K562 (cell line): ENCODE measurements at regions not wholly inside any gene's neighbourhood (a gene's known extent, or its start where the extent isn't known, plus 50 kb on each side); places are given as distances from the start of the nearest gene placed in this dataset.

Experiments
- ATAC-seq: fragments of 200-7000 bp; cut with Tn5 transposase; 3 replicates; pipeline ENCODE4 v1.9.1; 2020; ENCODE audit warnings: moderate library complexity
- BruUV-seq: library from RNA; stranded (reverse); fragments of 400-500 nt; replicated peaks from 2 replicates; lab custom pipeline; 2021; lab: Mats Ljungman, UMichigan
- CTCF ChIA-PET: fragments of 300-600 bp; formaldehyde crosslinking; extraction: SDS; loops from one replicate; lab custom pipeline; 2021; ENCODE audit warnings: low intra/inter-chr PET ratio; lab: Yijun Ruan, JAX
- POLR2A ChIA-PET: fragments of 300-600, 350-650 bp; sonication (Branson Sonifier 250); formaldehyde crosslinking; extraction: SDS; loops from one replicate; lab custom pipeline; 2021; ENCODE audit warnings: antibody characterized with exemption, inconsistent platforms; lab: Yijun Ruan, JAX
- DNase-seq, 4 experiments: peaks; one replicate each; pipeline versions ENCODE4 v3.0.0 to v3.0.0-alpha.2; 2011 to 2018; ENCODE audit warnings: low spot score in 3 of 4, mixed read lengths in 3 of 4; ENCODE audit errors: extremely low read depth in 1 of 4
- FAIRE-seq: peaks from 2 replicates; lab custom pipeline; 2011; peaks lifted over from hg19 to GRCh38; lab: Jason Lieb, UNC
- H2AFZ ChIP-seq: 2 replicates; pipeline ENCODE4 v1.6.0; 2011; ENCODE audit warnings: low read depth, low read length, control low read depth, inconsistent platforms
- H3K27ac ChIP-seq: fragments of 200-600 bp; 3 replicates; pipeline ENCODE4 v1.8.0; 2011; ENCODE audit warnings: low read depth, mild to moderate bottlenecking, control low read depth, inconsistent platforms, low read length, moderate library complexity, mixed read lengths; ENCODE audit errors: extremely low read depth
- H3K27me3 ChIP-seq, 2 experiments: fragments of 300-600 bp in 1 of 2; 2 replicates in 1 of 2; 3 replicates in 1 of 2; pipeline versions ENCODE4 v1.6.0 to v1.8.0; 2011; ENCODE audit warnings: inconsistent platforms in 2 of 2, low read length in 2 of 2, mild to moderate bottlenecking in 1 of 2, mixed read lengths in 1 of 2, moderate library complexity in 1 of 2; ENCODE audit not compliant: control insufficient read depth in 2 of 2, insufficient read depth in 2 of 2
- H3K36me3 ChIP-seq: fragments of 300-600 bp; 3 replicates; pipeline ENCODE4 v1.8.0; 2011; ENCODE audit warnings: mild to moderate bottlenecking, low read length, inconsistent platforms; ENCODE audit not compliant: control insufficient read depth, insufficient read depth
- H3K4me1 ChIP-seq, 2 experiments: fragments of 200-600 bp in 1 of 2; replicated peaks in 1 of 2; 2 replicates in 1 of 2; 3 replicates in 1 of 2; pipeline versions ENCODE4 v1.5.1 to v1.8.0; 2011; ENCODE audit warnings: inconsistent platforms in 2 of 2, low read length in 2 of 2, mild to moderate bottlenecking in 1 of 2, mixed read lengths in 1 of 2, moderate library complexity in 1 of 2; ENCODE audit not compliant: control insufficient read depth in 2 of 2, insufficient read depth in 2 of 2
- H3K4me2 ChIP-seq: 2 replicates; pipeline ENCODE4 v1.6.1; 2011; ENCODE audit warnings: low read length, control low read depth, inconsistent platforms, mixed read lengths; ENCODE audit not compliant: insufficient read depth
- H3K4me3 ChIP-seq: fragments of 200-600 bp; sonication (generic), shearing (Covaris generic); 2 replicates; pipeline ENCODE4 v1.5.1; 2016; ENCODE audit warnings: control low read depth, inconsistent platforms
- H3K79me2 ChIP-seq: fragments of 200-600 bp; 3 replicates; pipeline ENCODE4 v1.8.0; 2011; ENCODE audit warnings: low read length, inconsistent platforms; ENCODE audit not compliant: control insufficient read depth, insufficient read depth
- H3K9ac ChIP-seq, 2 experiments: 2 replicates each; pipeline versions ENCODE4 v1.6.0 to v1.6.1; 2011; ENCODE audit warnings: low read depth in 2 of 2, low read length in 2 of 2, control low read depth in 1 of 2, inconsistent platforms in 1 of 2, mild to moderate bottlenecking in 1 of 2, mixed read lengths in 1 of 2; ENCODE audit not compliant: insufficient read depth in 1 of 2
- H3K9me1 ChIP-seq: one replicate; pipeline ENCODE4 v1.6.0; 2011; ENCODE audit warnings: inconsistent platforms, mild to moderate bottlenecking, low read length, moderate library complexity; ENCODE audit not compliant: control insufficient read depth, insufficient read depth
- H3K9me3 ChIP-seq: replicated peaks from 2 replicates; pipeline ENCODE4 v1.5.1; 2011; ENCODE audit warnings: low read depth, low read length, inconsistent platforms; ENCODE audit not compliant: control insufficient read depth, insufficient read depth
- H4K20me1 ChIP-seq: replicated peaks from 2 replicates; pipeline ENCODE4 v1.6.1; 2011; ENCODE audit warnings: low read length, inconsistent platforms, mixed read lengths; ENCODE audit not compliant: control insufficient read depth, insufficient read depth
- ADNP ChIP-seq: fragments of 200-800 bp; sonication (Bioruptor generic); IDR thresholded peaks from 2 replicates; pipeline ENCODE4 v1.6.1; 2016; ENCODE audit warnings: missing genetic modification characterization, missing compliant biosample characterization
- BACH1 ChIP-seq: fragments of 200-800 bp; sonication (Bioruptor generic); IDR thresholded peaks from 2 replicates; pipeline ENCODE4 v1.6.1; 2016; ENCODE audit warnings: missing genetic modification characterization, missing compliant biosample characterization
- BCOR ChIP-seq: fragments of 450-650 bp; IDR thresholded peaks from 2 replicates; pipeline ENCODE4 v1.6.1; 2016
- BRD9 ChIP-seq: fragments of 450-650 bp; IDR thresholded peaks from 2 replicates; pipeline ENCODE4 v1.6.1; 2018; ENCODE audit warnings: low read depth; ENCODE audit not compliant: partially characterized antibody
- CBFA2T3 ChIP-seq: fragments of 450-650 bp; IDR thresholded peaks from 2 replicates; pipeline ENCODE4 v1.6.1; 2017
- CREB1 ChIP-seq, 2 experiments: sonication (generic) in 1 of 2; formaldehyde crosslinking in 1 of 2; IDR thresholded peaks; 2 replicates each; pipeline versions ENCODE4 v1.6.1 to v1.8.0; 2012 to 2022; ENCODE audit warnings: inconsistent platforms in 1 of 2, mild to moderate bottlenecking in 1 of 2, missing genetic modification reagents in 1 of 2, moderate library complexity in 1 of 2
- E2F6 ChIP-seq, 2 experiments: IDR thresholded peaks; 2 replicates each; pipeline ENCODE4 v1.6.1; 2011; ENCODE audit warnings: borderline replicate concordance in 1 of 2, control low read depth in 1 of 2, low read depth in 1 of 2, low read length in 1 of 2, mild to moderate bottlenecking in 1 of 2, mixed read lengths in 1 of 2, moderate library complexity in 1 of 2; ENCODE audit not compliant: insufficient read depth in 1 of 2, insufficient read length in 1 of 2, poor library complexity in 1 of 2, severe bottlenecking in 1 of 2; ENCODE audit errors: extremely low read depth in 1 of 2
- KAT2B ChIP-seq: IDR thresholded peaks from one replicate; pipeline ENCODE4 v1.6.1; 2012; ENCODE audit warnings: low read depth, mild to moderate bottlenecking, control low read depth, inconsistent platforms, low read length, moderate library complexity
- KAT7 ChIP-seq: sonication (generic); formaldehyde crosslinking; IDR thresholded peaks from 2 replicates; pipeline ENCODE4 v1.8.0; 2022; ENCODE audit warnings: missing genetic modification reagents, mild to moderate bottlenecking, borderline replicate concordance
- KDM1A ChIP-seq, 2 experiments: fragments of 450-650 bp; IDR thresholded peaks; 2 replicates each; pipeline ENCODE4 v1.6.1; 2016; ENCODE audit warnings: mild to moderate bottlenecking in 2 of 2
- KLF13 ChIP-seq: fragments of 450-650 bp; IDR thresholded peaks from 2 replicates; pipeline ENCODE4 v1.6.1; 2016; ENCODE audit warnings: missing genetic modification characterization, low read depth, mild to moderate bottlenecking, missing compliant biosample characterization, moderate library complexity, borderline replicate concordance
- POU5F1 ChIP-seq: fragments of 150-350 bp; IDR thresholded peaks from 2 replicates; pipeline ENCODE4 v1.6.1; 2014; ENCODE audit warnings: borderline replicate concordance, low read length, low read depth, mild to moderate bottlenecking; ENCODE audit not compliant: partially characterized antibody
- ZBTB33 ChIP-seq: sonication (generic); formaldehyde crosslinking; IDR thresholded peaks from 2 replicates; pipeline ENCODE4 v1.8.1; 2023; ENCODE audit warnings: mild to moderate bottlenecking, missing genetic modification reagents
- ZKSCAN8 ChIP-seq: fragments of 200-800 bp; sonication (Bioruptor generic); IDR thresholded peaks from 2 replicates; pipeline ENCODE4 v1.6.1; 2016; ENCODE audit warnings: missing genetic modification characterization, missing compliant biosample characterization
- ZNF165 ChIP-seq: fragments of 250-450 bp; sonication (Bioruptor Pico); IDR thresholded peaks from 2 replicates; pipeline ENCODE4 v1.4.0; 2020; ENCODE audit warnings: borderline replicate concordance
- ZNF277 ChIP-seq: fragments of 250-450 bp; sonication (Bioruptor Pico); IDR thresholded peaks from 2 replicates; pipeline ENCODE4 v1.8.0; 2022; ENCODE audit warnings: inconsistent platforms, mild to moderate bottlenecking, moderate library complexity, borderline replicate concordance
- WGBS: fragments of 100-300 bp; shearing (Covaris generic); methylation state at CpG from one replicate; pipeline ENCODE4 v1.1.6; 2016; ENCODE audit warnings: low coverage, mixed read lengths; ENCODE audit not compliant: insufficient coverage; ENCODE audit errors: missing lambda C conversion rate; 5-methylcytosine and 5-hydroxymethylcytosine counted together
- in situ Hi-C: fragments of 300-500 bp; cut with MboI; formaldehyde crosslinking; loops from 4 replicates; pipeline ENCODE4 v1.15.0; 2018; ENCODE audit warnings: inconsistent platforms, mixed read lengths
- intact Hi-C: fragments of 100-400 bp; cut with micrococcal nuclease; formaldehyde crosslinking; loops from 2 replicates; pipeline ENCODE4 v1.14.2; 2022

- peaks cover 37 to 44% of the 10 kb centered on the region in 2 experiments for H3K4me1 ChIP-seq
- no peak overlapping the region for H2AFZ ChIP-seq
- H3K9me3 ChIP-seq, result no peaks in the 10 kb centered on the region
- H3K79me2 ChIP-seq, result peaks cover 13% of the 10 kb centered on the region
- no peaks in the 10 kb centered on the region for H3K27me3 ChIP-seq
- in situ Hi-C loops, result no loop called here
- DNase-seq (peak in 1 of 4 experiments; percentile 28), ATAC-seq (no peak), FAIRE-seq (peak; percentile 54)
- BruUV-seq, result no TSS peak
- peaks cover 29% of the 10 kb centered on the region; the same call in 2 of the 3 replicates for H3K36me3 ChIP-seq
- 0 out of 2 replicates have a peak, but pooled peaks cover 4% of the 10 kb centered on the region for H4K20me1 ChIP-seq
- no peaks in the 10 kb centered on the region for H3K9me1 ChIP-seq
- H3K9ac ChIP-seq, result peak overlapping the region in 1 of 2 experiments; percentile 53; a peak in 1 of 4 replicates
- H3K4me2 ChIP-seq, result no peak overlapping the region
- WGBS, result 76% methylated on average over 8 of the region's 8 CpGs
- intact Hi-C loops, result loop anchor here (2.0 to 5.0 kb wide), 3 partner anchors 47 to 171 kb away; no protein-coding TSS in a partner anchor
- H3K4me3 ChIP-seq, result no peak overlapping the region
- CTCF ChIA-PET, result interaction anchor here (1.0 kb wide), 1 partner anchor 258 kb away, joined by 3 read pairs; no protein-coding TSS in a partner anchor
- POLR2A ChIA-PET, result interaction anchor here (0.5 to 2.3 kb wide), 5 partner anchors 11 to 251 kb away, joined by 3 to 7 read pairs (median 3); partner anchors contain the start of genes DGUOK and STAMBP
- no peak overlapping the region for H3K27ac ChIP-seq
- TF ChIP-seq KDM1A (IDR thresholded peaks at IDR 0.05) (peak; percentile 29 to 50; a peak in 1 of 4 replicates), KLF13 (tag) (no peak), ZNF277 (CRISPR knock-in tag) (no peak), ZKSCAN8 (CRISPR knock-in tag) (0 out of 2 replicates have a peak, but pooled peaks have one; percentile 31), KAT2B (no peak), BACH1 (tag) (no peak), BRD9 (no peak), ZBTB33 (CRISPR knock-in tag) (no peak), E2F6 (IDR thresholded peaks at IDR 0.05; ENCODE audit: borderline replicate concordance in 1 of 2, extremely low read depth in 1 of 2, insufficient read depth in 1 of 2, insufficient read length in 1 of 2, low read depth in 1 of 2, low read length in 1 of 2, poor library complexity in 1 of 2, severe bottlenecking in 1 of 2) (no peak), POU5F1 (no peak), CBFA2T3 (peak; percentile 13; the same call in 1 of the 2 replicates), CREB1 (IDR thresholded peaks at IDR 0.05) (no peak), CREB1 (CRISPR knock-in tag; IDR thresholded peaks at IDR 0.05) (no peak), ADNP (tag) (0 out of 2 replicates have a peak, but pooled peaks have one; percentile 23), KAT7 (CRISPR knock-in tag) (no peak), ZNF165 (CRISPR knock-in tag) (no peak), BCOR (peak; percentile 67; the same call in 1 of the 2 replicates)
These were observed 68.0 kb downstream of the BOLA3 start for GRCh38 chr2:74079522-74080341.
